ENCODE measurements at regions not wholly inside any gene's neighbourhood (a gene's known extent, or its start where the extent isn't known, plus 50 kb on each side); places are given as distances from the start of the nearest gene placed in this dataset.

DNA sequence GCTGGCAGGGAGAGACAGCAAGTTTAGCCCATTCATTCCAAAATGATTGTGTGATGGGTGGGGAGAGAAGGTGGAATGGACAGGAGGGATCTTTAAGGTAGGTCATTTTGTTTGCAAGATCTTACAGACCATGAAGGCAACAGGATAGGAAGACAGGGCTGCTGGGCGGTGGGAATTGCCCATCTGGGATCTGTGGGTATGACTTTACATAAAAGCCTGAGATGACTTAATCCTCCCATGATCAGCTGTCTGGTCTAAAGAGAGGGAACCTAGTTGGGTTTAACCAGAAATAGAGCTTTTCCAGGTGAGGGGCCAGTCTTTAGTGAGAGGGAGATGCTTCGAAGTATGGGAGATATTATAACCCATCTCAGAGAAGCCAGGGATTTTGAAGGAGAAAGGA is 153.7 kb downstream of the KLF6 start:
- TF ChIP-seq RCOR1 (IDR thresholded peaks at IDR 0.05; ENCODE audit: insufficient replicate concordance, low read length) (no peak), CEBPB (IDR thresholded peaks at IDR 0.05; ENCODE audit: low read depth, low read length) (no peak), MAZ (IDR thresholded peaks at IDR 0.05; ENCODE audit: borderline replicate concordance, low read depth, low read length) (no peak), RAD21 (IDR thresholded peaks at IDR 0.05; ENCODE audit: low read length) (no peak), POLR2A (IDR thresholded peaks at IDR 0.05; ENCODE audit: low read depth, low read length) (no peak), RFX5 (IDR thresholded peaks at IDR 0.05; ENCODE audit: low read depth, low read length) (no peak), NFE2L2 (IDR thresholded peaks at IDR 0.05; ENCODE audit: low read depth, low read length) (no peak), CHD1 (IDR thresholded peaks at IDR 0.05; ENCODE audit: low read depth, low read length) (no peak), ELK1 (IDR thresholded peaks at IDR 0.05; ENCODE audit: borderline replicate concordance, low read depth, low read length) (no peak), FOS (IDR thresholded peaks at IDR 0.05; ENCODE audit: low read depth, low read length) (no peak), MAFK (IDR thresholded peaks at IDR 0.05; ENCODE audit: low read depth, low read length) (no peak), USF2 (IDR thresholded peaks at IDR 0.05; ENCODE audit: low read depth, low read length) (no peak), SMC3 (IDR thresholded peaks at IDR 0.05; ENCODE audit: low read depth, low read length) (no peak), BHLHE40 (IDR thresholded peaks at IDR 0.05; ENCODE audit: low read depth, low read length) (no peak), MXI1 (IDR thresholded peaks at IDR 0.05; ENCODE audit: borderline replicate concordance, low read depth, low read length) (no peak)
- TF ChIP-seq, protein P1, sequence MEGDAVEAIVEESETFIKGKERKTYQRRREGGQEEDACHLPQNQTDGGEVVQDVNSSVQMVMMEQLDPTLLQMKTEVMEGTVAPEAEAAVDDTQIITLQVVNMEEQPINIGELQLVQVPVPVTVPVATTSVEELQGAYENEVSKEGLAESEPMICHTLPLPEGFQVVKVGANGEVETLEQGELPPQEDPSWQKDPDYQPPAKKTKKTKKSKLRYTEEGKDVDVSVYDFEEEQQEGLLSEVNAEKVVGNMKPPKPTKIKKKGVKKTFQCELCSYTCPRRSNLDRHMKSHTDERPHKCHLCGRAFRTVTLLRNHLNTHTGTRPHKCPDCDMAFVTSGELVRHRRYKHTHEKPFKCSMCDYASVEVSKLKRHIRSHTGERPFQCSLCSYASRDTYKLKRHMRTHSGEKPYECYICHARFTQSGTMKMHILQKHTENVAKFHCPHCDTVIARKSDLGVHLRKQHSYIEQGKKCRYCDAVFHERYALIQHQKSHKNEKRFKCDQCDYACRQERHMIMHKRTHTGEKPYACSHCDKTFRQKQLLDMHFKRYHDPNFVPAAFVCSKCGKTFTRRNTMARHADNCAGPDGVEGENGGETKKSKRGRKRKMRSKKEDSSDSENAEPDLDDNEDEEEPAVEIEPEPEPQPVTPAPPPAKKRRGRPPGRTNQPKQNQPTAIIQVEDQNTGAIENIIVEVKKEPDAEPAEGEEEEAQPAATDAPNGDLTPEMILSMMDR (conservative IDR thresholded peaks at IDR 0.05; ENCODE audit: low read depth, low read length), result no peak
- CTCF ChIA-PET, result no interaction called here

More for the DNA sequence above, 153.7 kb downstream of the KLF6 start:
- in situ Hi-C loops (cut with MboI; ENCODE audit: low sequenced_read_pairs) (no loop called here), dilution Hi-C loops (cut with HindIII; ENCODE audit: low sequenced_read_pairs, unreplicated experiment) (no loop called here), intact Hi-C loops (cut with micrococcal nuclease) (no loop called here)
- ATAC-seq (ENCODE audit: low read depth) (no peak), DNase-seq (no peak)
- H2BK15ac ChIP-seq (ENCODE audit: low read depth, low read length), result no peak overlapping the region
- H3K4me3 ChIP-seq (ENCODE audit: insufficient read depth, low read depth, low read length), result no peak overlapping the region
- no peak overlapping the region for H2BK120ac ChIP-seq (ENCODE audit: low read depth, low read length)
- peak overlapping the region; percentile 40; the same call in 1 of the 2 replicates for H2AK5ac ChIP-seq (ENCODE audit: low read depth, low read length)
- H2AFZ ChIP-seq (replicated peaks; ENCODE audit: low read length, poor library complexity), result peak overlapping the region; percentile 13
- peaks cover 5% of the 10 kb centered on the region; the same call in 1 of the 2 replicates for H3K9me1 ChIP-seq (ENCODE audit: insufficient read depth, low read length)
- H4K20me1 ChIP-seq (ENCODE audit: insufficient read depth, low read length), result no peaks in the 10 kb centered on the region
- H4K5ac ChIP-seq (ENCODE audit: low read depth, low read length), result no peak overlapping the region
- 100% methylated on average over 1 of the region's 2 CpGs; no CpG with 5 or more reads in 1 of the 2 experiments for WGBS, 2 experiments (ENCODE audit: extremely low coverage in 2 of 2, insufficient read length in 1 of 2)
- no peak overlapping the region for H3K23ac ChIP-seq (ENCODE audit: low read depth, low read length)
- H3K79me1 ChIP-seq (ENCODE audit: low read depth in 1 of 2, low read length in 2 of 2), result no peaks in the 10 kb centered on the region
- no peak overlapping the region for H2BK5ac ChIP-seq (ENCODE audit: low read depth, low read length, poor library complexity, severe bottlenecking)
- no peak overlapping the region for H3K14ac ChIP-seq (replicated peaks; ENCODE audit: low read depth, low read length)
- no peak overlapping the region for H3K56ac ChIP-seq (ENCODE audit: extremely low read depth, insufficient read depth, low read length)
- H3K4ac ChIP-seq (ENCODE audit: low read depth, low read length), result no peak overlapping the region
- H3K4me1 ChIP-seq (ENCODE audit: control insufficient read depth, insufficient read depth, low read length), result peaks cover 3% of the 10 kb centered on the region
- H3K36me3 ChIP-seq (ENCODE audit: control insufficient read depth, insufficient read depth, low read length), result no peaks in the 10 kb centered on the region
- no peaks in the 10 kb centered on the region for H3K9me3 ChIP-seq (ENCODE audit: control insufficient read depth, insufficient read depth, low read length)
- no peak overlapping the region for H4K8ac ChIP-seq (ENCODE audit: low read depth in 2 of 2, low read length in 2 of 2)
- H2BK20ac ChIP-seq (ENCODE audit: low read depth, low read length), result no peak overlapping the region
- POLR2A ChIA-PET (ENCODE audit: unreplicated experiment), result no interaction called here
- no peaks in the 10 kb centered on the region for H3K27me3 ChIP-seq (ENCODE audit: control insufficient read depth, insufficient read depth, low read length)
- H4K91ac ChIP-seq (ENCODE audit: insufficient read depth, low read depth, low read length), result no peak overlapping the region
- no peak overlapping the region for H2AK9ac ChIP-seq (replicated peaks; ENCODE audit: low read depth, low read length, poor library complexity)
- no peak overlapping the region for H3K4me2 ChIP-seq (ENCODE audit: low read depth, low read length)
- BruUV-seq (replicated peaks), result no TSS peak
- H3K27ac ChIP-seq (ENCODE audit: insufficient read depth, low read length), result no peak overlapping the region
- no peak overlapping the region for H3K9ac ChIP-seq (ENCODE audit: low read depth, low read length)
- H3K18ac ChIP-seq (ENCODE audit: low read depth, low read length), result no peak overlapping the region; the same call in 1 of the 2 replicates
